PFSK-1 (cell line): ENCODE measurements at regions not wholly inside any gene's neighbourhood (a gene's known extent, or its start where the extent isn't known, plus 50 kb on each side); places are given as distances from the start of the nearest gene placed in this dataset.

Source experiments
- FOXP2 ChIP-seq: optimal IDR thresholded peaks from 2 replicates; pipeline ENCODE3; 2011; ENCODE audit warnings: borderline replicate concordance, control low read depth, inconsistent platforms; ENCODE audit not compliant: insufficient read depth; ENCODE audit errors: extremely low read length, extremely low read depth
- POLR2AphosphoS5 ChIP-seq: IDR thresholded peaks from 2 replicates; pipeline ENCODE4 v1.6.1; 2012; ENCODE audit warnings: low read depth, mild to moderate bottlenecking, control low read depth, low read length, moderate library complexity
- REST ChIP-seq, 2 experiments: IDR thresholded peaks; 2 replicates each; pipeline versions ENCODE4 v1.6.1 to v1.8.0; 2011 to 2012; ENCODE audit warnings: low read depth in 2 of 2, low read length in 2 of 2, control low read depth in 1 of 2, inconsistent platforms in 1 of 2, mild to moderate bottlenecking in 1 of 2, moderate library complexity in 1 of 2; ENCODE audit not compliant: insufficient read depth in 1 of 2
- SIN3A ChIP-seq: IDR thresholded peaks from 2 replicates; pipeline ENCODE4 v1.6.1; 2012; ENCODE audit warnings: mild to moderate bottlenecking, low read length, moderate library complexity, borderline replicate concordance; ENCODE audit not compliant: insufficient read depth
- TAF1 ChIP-seq: IDR thresholded peaks from 2 replicates; pipeline ENCODE4 v1.6.1; 2012; ENCODE audit warnings: low read length, control low read depth, borderline replicate concordance; ENCODE audit not compliant: insufficient read depth

- TF ChIP-seq POLR2AphosphoS5: no peak
- no peak for TF ChIP-seq TAF1
- TF ChIP-seq SIN3A: no peak
- TF ChIP-seq REST (IDR thresholded peaks at IDR 0.05; ENCODE audit: insufficient read depth in 1 of 2, low read depth in 2 of 2, low read length in 2 of 2): no peak
Observed at GRCh38 chr3:87351937-87352336, 75.6 kb upstream of the POU1F1 start.

GRCh38 chr3:87350367-87351199 is 74.2 kb upstream of the POU1F1 start:
- TF ChIP-seq REST (IDR thresholded peaks at IDR 0.05; ENCODE audit: insufficient read depth in 1 of 2, low read depth in 2 of 2, low read length in 2 of 2) (no peak), TAF1 (no peak), POLR2AphosphoS5 (no peak), FOXP2 (no peak), SIN3A (no peak)

GRCh38 chr3:87349833-87350232 is 73.4 kb upstream of the POU1F1 start:
- TF ChIP-seq REST (IDR thresholded peaks at IDR 0.05; ENCODE audit: insufficient read depth in 1 of 2, low read depth in 2 of 2, low read length in 2 of 2): no peak

- TF ChIP-seq POLR2AphosphoS5: no peak
- no peak for TF ChIP-seq FOXP2
Observed at GRCh38 chr3:87336761-87337160, 60.4 kb upstream of the POU1F1 start.

- TF ChIP-seq REST (IDR thresholded peaks at IDR 0.05; ENCODE audit: insufficient read depth in 1 of 2, low read depth in 2 of 2, low read length in 2 of 2) (0 out of 4 replicates have a peak, but pooled peaks of 1 of the 2 experiments have one; percentile 42), TAF1 (no peak)
Observed at GRCh38 chr3:87335931-87336330, 59.5 kb upstream of the POU1F1 start.
